H1 (cell line): ENCODE measurements at regions not wholly inside any gene's neighbourhood (a gene's known extent, or its start where the extent isn't known, plus 50 kb on each side); places are given as distances from the start of the nearest gene placed in this dataset.
"Not testable (repeated sequence)": the region's sequence is repeated elsewhere in the genome, so short reads cannot be mapped to it uniquely, and the experiment has no call there.

Experiments used
- CTCF ChIA-PET: fragments of 300-600 bp; sonication (Branson Sonifier 250); formaldehyde crosslinking; loops from one replicate; lab custom pipeline; 2021; ENCODE audit not compliant: partially characterized antibody; lab: Charles Lee
- POLR2A ChIA-PET: fragments of 300-600 bp; sonication (Branson Sonifier 250); formaldehyde crosslinking; loops from one replicate; lab custom pipeline; 2021; ENCODE audit warnings: inconsistent platforms; ENCODE audit not compliant: partially characterized antibody; lab: Charles Lee
- DNase-seq, 2 experiments: peaks; one replicate each; pipeline versions ENCODE4 v3.0.0 to v3.0.0-alpha.2; 2010 to 2022; ENCODE audit warnings: low spot score in 2 of 2, low read depth in 1 of 2, mixed read lengths in 1 of 2
- FAIRE-seq: peaks from 2 replicates; lab custom pipeline; 2011; peaks lifted over from hg19 to GRCh38; lab: Jason Lieb, UNC
- H2AFZ ChIP-seq: 2 replicates; pipeline ENCODE4 v1.8.1; 2012; ENCODE audit warnings: low read length, inconsistent platforms
- H2AK5ac ChIP-seq: 2 replicates; pipeline ENCODE4 v1.6.1; 2013; ENCODE audit warnings: low read depth, low read length
- H2BK120ac ChIP-seq: replicated peaks from 2 replicates; pipeline ENCODE3; 2013; ENCODE audit warnings: low read depth, low read length, inconsistent platforms
- H2BK12ac ChIP-seq: 2 replicates; pipeline ENCODE4 v1.6.1; 2013; ENCODE audit warnings: low read depth, low read length
- H2BK15ac ChIP-seq: 2 replicates; pipeline ENCODE4 v1.6.1; 2013; ENCODE audit warnings: low read length
- H2BK20ac ChIP-seq: 2 replicates; pipeline ENCODE4 v1.6.1; 2013; ENCODE audit warnings: low read length
- H2BK5ac ChIP-seq: 2 replicates; pipeline ENCODE4 v1.6.1; 2013; ENCODE audit warnings: low read depth, low read length
- H3K14ac ChIP-seq: 2 replicates; pipeline ENCODE4 v1.6.1; 2013; ENCODE audit warnings: inconsistent platforms; ENCODE audit not compliant: insufficient read length
- H3K18ac ChIP-seq: 2 replicates; pipeline ENCODE4 v1.6.1; 2013; ENCODE audit warnings: low read length; ENCODE audit errors: extremely low read depth
- H3K23ac ChIP-seq: 2 replicates; pipeline ENCODE4 v1.6.1; 2013; ENCODE audit warnings: inconsistent platforms; ENCODE audit not compliant: insufficient read length
- H3K23me2 ChIP-seq: 2 replicates; pipeline ENCODE4 v1.6.1; 2013; ENCODE audit warnings: low read depth, low read length
- H3K27ac ChIP-seq: 2 replicates; pipeline ENCODE4 v1.6.1; 2011; ENCODE audit warnings: low read depth, low read length, inconsistent platforms
- H3K27me3 ChIP-seq, 4 experiments: replicated peaks in 1 of 4; 1 replicate in 1 of 4; 2 replicates in 3 of 4; pipeline versions ENCODE4 v1.6.1 to v1.8.1; 2011 to 2013; ENCODE audit warnings: low read length in 3 of 4, mild to moderate bottlenecking in 3 of 4, inconsistent platforms in 2 of 4, mixed read lengths in 2 of 4, moderate library complexity in 1 of 4; ENCODE audit not compliant: control insufficient read depth in 3 of 4, insufficient read depth in 3 of 4; ENCODE audit errors: extremely low read depth in 1 of 4
- H3K36me3 ChIP-seq, 4 experiments: 2 replicates each; pipeline versions ENCODE4 v1.6.1 to v1.8.1; 2011 to 2013; ENCODE audit warnings: mild to moderate bottlenecking in 4 of 4, low read length in 3 of 4, moderate library complexity in 2 of 4, control low read depth in 1 of 4, inconsistent platforms in 1 of 4; ENCODE audit not compliant: insufficient read depth in 4 of 4, control insufficient read depth in 2 of 4
- H3K4ac ChIP-seq: replicated peaks from 2 replicates; pipeline ENCODE3; 2013; ENCODE audit warnings: low read length, low read depth, mixed read lengths, inconsistent platforms; ENCODE audit not compliant: insufficient read length
- H3K4me1 ChIP-seq, 4 experiments: replicated peaks in 1 of 4; 1 replicate in 1 of 4; 2 replicates in 3 of 4; pipeline versions ENCODE4 v1.6.1 to v1.8.1; 2011 to 2013; ENCODE audit warnings: low read length in 3 of 4, inconsistent platforms in 2 of 4, mixed read lengths in 1 of 4; ENCODE audit not compliant: insufficient read depth in 4 of 4, control insufficient read depth in 3 of 4
- H3K4me2 ChIP-seq, 2 experiments: 2 replicates each; pipeline versions ENCODE4 v1.6.1 to v1.8.1; 2011 to 2013; ENCODE audit warnings: low read depth in 2 of 2, low read length in 2 of 2, control low read depth in 1 of 2, inconsistent platforms in 1 of 2, mild to moderate bottlenecking in 1 of 2; ENCODE audit not compliant: insufficient read depth in 1 of 2
- H3K4me3 ChIP-seq, 4 experiments: fragments of 200-600, 300-600 bp in 1 of 4; sonication (generic), shearing (Covaris generic), sonication (Bioruptor Twin) in 1 of 4; 2 replicates each; pipeline versions ENCODE4 v1.5.1 to v1.8.1; 2011 to 2016; ENCODE audit warnings: low read length in 4 of 4, low read depth in 3 of 4, control low read depth in 2 of 4, inconsistent platforms in 2 of 4, mild to moderate bottlenecking in 2 of 4, mixed read lengths in 1 of 4, moderate library complexity in 1 of 4; ENCODE audit not compliant: insufficient read depth in 2 of 4; ENCODE audit errors: extremely low read depth in 1 of 4
- H3K56ac ChIP-seq: replicated peaks from 2 replicates; pipeline ENCODE3; 2013; ENCODE audit warnings: low read depth, mild to moderate bottlenecking, mixed read lengths, low read length, inconsistent platforms; ENCODE audit not compliant: insufficient read length
- H3K79me1 ChIP-seq: 2 replicates; pipeline ENCODE4 v1.6.1; 2013; ENCODE audit warnings: low read depth, low read length, control low read depth
- H3K79me2 ChIP-seq, 2 experiments: 2 replicates each; pipeline versions ENCODE4 v1.6.1 to v1.8.1; 2012 to 2013; ENCODE audit warnings: low read length in 2 of 2, mild to moderate bottlenecking in 2 of 2, inconsistent platforms in 1 of 2; ENCODE audit not compliant: insufficient read depth in 2 of 2, control insufficient read depth in 1 of 2
- H3K9ac ChIP-seq, 4 experiments: replicated peaks in 1 of 4; 1 replicate in 1 of 4; 2 replicates in 3 of 4; pipeline versions ENCODE4 v1.6.1 to v1.8.1; 2011 to 2013; ENCODE audit warnings: low read depth in 3 of 4, low read length in 3 of 4, control low read depth in 2 of 4, mild to moderate bottlenecking in 2 of 4, moderate library complexity in 2 of 4, inconsistent platforms in 1 of 4; ENCODE audit errors: extremely low read depth in 1 of 4
- H3K9me3 ChIP-seq, 2 experiments: 2 replicates each; pipeline versions ENCODE4 v1.6.1 to v1.8.1; 2012 to 2013; ENCODE audit warnings: mild to moderate bottlenecking in 2 of 2, moderate library complexity in 2 of 2, control low read depth in 1 of 2, inconsistent platforms in 1 of 2, low read depth in 1 of 2, low read length in 1 of 2, mixed read lengths in 1 of 2; ENCODE audit not compliant: insufficient read depth in 2 of 2
- H4K20me1 ChIP-seq, 2 experiments: replicated peaks in 1 of 2; 2 replicates each; pipeline versions ENCODE3 to v1.8.1; 2011 to 2013; ENCODE audit warnings: inconsistent platforms in 2 of 2, low read length in 2 of 2, mild to moderate bottlenecking in 1 of 2; ENCODE audit not compliant: insufficient read depth in 2 of 2, control insufficient read depth in 1 of 2
- H4K5ac ChIP-seq: 2 replicates; pipeline ENCODE4 v1.6.1; 2013; ENCODE audit warnings: low read length, low read depth, mixed read lengths, inconsistent platforms; ENCODE audit not compliant: insufficient read length
- H4K8ac ChIP-seq: 2 replicates; pipeline ENCODE4 v1.8.0; 2013; ENCODE audit warnings: mild to moderate bottlenecking, moderate library complexity, low read length, inconsistent platforms; ENCODE audit not compliant: insufficient read depth; ENCODE audit errors: extremely low read depth
- H4K91ac ChIP-seq: replicated peaks from 2 replicates; pipeline ENCODE3; 2013; ENCODE audit warnings: low read length, mixed read lengths, inconsistent platforms; ENCODE audit not compliant: insufficient read length
- WGBS, 2 experiments: shearing (Covaris generic) in 1 of 2; methylation state at CpG; one replicate each; pipeline versions ENCODE4 v1.1.6 to v1.1.7; 2013 to 2015; ENCODE audit warnings: low lambda C conversion rate in 2 of 2, mixed read lengths in 2 of 2, inconsistent platforms in 1 of 2, low coverage in 1 of 2, missing lambda C conversion rate in 1 of 2; ENCODE audit not compliant: insufficient replicate concordance in 2 of 2, insufficient coverage in 1 of 2, insufficient read length in 1 of 2; ENCODE audit errors: extremely low coverage in 1 of 2, missing lambda C conversion rate in 1 of 2; 5-methylcytosine and 5-hydroxymethylcytosine counted together

DNA sequence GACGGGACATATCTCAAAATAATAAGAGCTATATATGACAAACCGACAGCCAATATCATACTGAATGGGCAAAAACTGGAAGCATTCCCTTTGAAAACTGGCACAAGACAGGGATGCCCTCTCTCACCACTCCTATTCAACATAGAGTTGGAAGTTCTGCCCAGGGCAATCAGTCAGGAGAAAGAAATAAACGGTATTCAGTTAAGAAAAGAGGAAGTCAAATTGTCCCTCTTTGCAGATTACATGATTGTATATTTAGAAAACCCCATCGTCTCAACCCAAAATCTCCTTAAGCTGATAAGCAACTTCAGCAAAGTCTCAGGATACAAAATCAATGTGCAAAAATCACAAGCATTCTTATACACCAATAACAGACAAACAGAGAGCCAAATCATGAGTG lies 211.5 kb downstream of the MEMO1 start:
- POLR2A ChIA-PET, H2AK5ac ChIP-seq, H2BK20ac ChIP-seq, H3K4me2 ChIP-seq, H3K79me2 ChIP-seq, H2AFZ ChIP-seq, H2BK5ac ChIP-seq, H3K56ac ChIP-seq, H3K36me3 ChIP-seq, H2BK12ac ChIP-seq, H4K20me1 ChIP-seq, H3K4me3 ChIP-seq, H3K79me1 ChIP-seq, H3K14ac ChIP-seq, FAIRE-seq, H3K18ac ChIP-seq, DNase-seq, H3K4me1 ChIP-seq, H3K9ac ChIP-seq, H4K5ac ChIP-seq, H4K91ac ChIP-seq, H2BK120ac ChIP-seq, H3K23ac ChIP-seq, H3K4ac ChIP-seq, H3K27me3 ChIP-seq, CTCF ChIA-PET, H4K8ac ChIP-seq, H3K27ac ChIP-seq, H3K23me2 ChIP-seq, H2BK15ac ChIP-seq: not testable (repeated sequence)
- WGBS, 2 experiments = 87% methylated on average over 4 of the region's 4 CpGs; no CpG with 5 or more reads in 1 of the 2 experiments
- peaks cover 12 to 20% of the 10 kb centered on the region in 2 experiments; a peak in 3 of 4 replicates for H3K9me3 ChIP-seq
